ENCODE measurements at regions not wholly inside any gene's neighbourhood (a gene's known extent, or its start where the extent isn't known, plus 50 kb on each side); places are given as distances from the start of the nearest gene placed in this dataset.

GRCh38 chr11:119478711-119479285 lies 55.8 kb upstream of the THY1 start:
- DNase-seq (ENCODE audit: low read depth) = no peak
- in situ Hi-C loops (cut with HindIII; ENCODE audit: low sequenced_read_pairs) = loop anchor here (10.0 kb wide), 1 partner anchor 104 kb away; no protein-coding TSS in a partner anchor
- H3K4me3 ChIP-seq (ENCODE audit: low read depth, low read length) = no peak overlapping the region
- TF ChIP-seq CTCF (IDR thresholded peaks at IDR 0.05; ENCODE audit: low read depth, low read length, missing control alignments) = no peak

GRCh38 chr11:119476666-119477331 lies 53.8 kb upstream of the THY1 start:
- no peak overlapping the region for H3K4me3 ChIP-seq (ENCODE audit: low read depth, low read length)
- no peak for DNase-seq (ENCODE audit: low read depth)
- no peak for TF ChIP-seq CTCF (IDR thresholded peaks at IDR 0.05; ENCODE audit: low read depth, low read length, missing control alignments)
- in situ Hi-C loops (cut with HindIII; ENCODE audit: low sequenced_read_pairs) = loop anchor here (10.0 kb wide), 1 partner anchor 102 kb away; no protein-coding TSS in a partner anchor

GRCh38 chr11:119476038-119476437 lies 53.1 kb upstream of the THY1 start:
- no peak for TF ChIP-seq CTCF (IDR thresholded peaks at IDR 0.05; ENCODE audit: low read depth, low read length, missing control alignments)
- DNase-seq (ENCODE audit: low read depth) = no peak
- H3K4me3 ChIP-seq (ENCODE audit: low read depth, low read length) = no peak overlapping the region
- in situ Hi-C loops (cut with HindIII; ENCODE audit: low sequenced_read_pairs) = loop anchor here (10.0 kb wide), 1 partner anchor 101 kb away; no protein-coding TSS in a partner anchor

- no peak overlapping the region for H3K4me3 ChIP-seq (ENCODE audit: low read depth, low read length)
- peak; percentile 54 for DNase-seq (ENCODE audit: low read depth)
- in situ Hi-C loops (cut with HindIII; ENCODE audit: low sequenced_read_pairs) = loop anchor here (10.0 kb wide), 1 partner anchor 100 kb away; no protein-coding TSS in a partner anchor
- TF ChIP-seq CTCF (IDR thresholded peaks at IDR 0.05; ENCODE audit: low read depth, low read length, missing control alignments) = peak; percentile 96
These were observed 52.0 kb upstream of the THY1 start for GRCh38 chr11:119474682-119475596.

- TF ChIP-seq CTCF (IDR thresholded peaks at IDR 0.05; ENCODE audit: low read depth, low read length, missing control alignments) = no peak
- in situ Hi-C loops (cut with HindIII; ENCODE audit: low sequenced_read_pairs) = loop anchor here (10.0 kb wide), 1 partner anchor 99 kb away; no protein-coding TSS in a partner anchor
- H3K4me3 ChIP-seq (ENCODE audit: low read depth, low read length) = no peak overlapping the region
- no peak for DNase-seq (ENCODE audit: low read depth)
These were observed 51.1 kb upstream of the THY1 start for GRCh38 chr11:119473901-119474681.

All from astrocyte of the cerebellum (primary cell).